HEK293 (cell line): ENCODE measurements at regions not wholly inside any gene's neighbourhood (a gene's known extent, or its start where the extent isn't known, plus 50 kb on each side); places are given as distances from the start of the nearest gene placed in this dataset.
A peak's percentile ranks its signal among the peaks of the same experiment; 100 is the strongest.

Experiments
- CTCF ChIA-PET: fragments of 350-600 bp; formaldehyde crosslinking; extraction: SDS; loops from one replicate; lab custom pipeline; 2021; ENCODE audit warnings: antibody characterized with exemption; lab: Yijun Ruan, JAX
- POLR2A ChIA-PET: fragments of 300-600 bp; formaldehyde crosslinking; extraction: SDS; loops from one replicate; lab custom pipeline; 2020; ENCODE audit warnings: antibody characterized with exemption, inconsistent platforms; lab: Yijun Ruan, JAX
- H3K27ac ChIP-seq: fragments of 200-500 bp; sonication (Bioruptor generic); 2 replicates; pipeline ENCODE4 v1.5.1; 2014; ENCODE audit warnings: low read depth, low read length, control low read depth, inconsistent platforms; ENCODE audit errors: extremely low read depth
- H3K36me3 ChIP-seq, 2 experiments: fragments of 200-500 bp in 1 of 2; sonication (Bioruptor generic) in 1 of 2; 1 replicate in 1 of 2; 2 replicates in 1 of 2; pipeline ENCODE4 v1.5.1; 2014 to 2017; ENCODE audit warnings: inconsistent platforms in 2 of 2, low read length in 2 of 2; ENCODE audit not compliant: control insufficient read depth in 2 of 2, insufficient read depth in 1 of 2
- H3K4me1 ChIP-seq: fragments of 200-500 bp; sonication (Bioruptor generic); 2 replicates; pipeline ENCODE4 v1.5.1; 2014; ENCODE audit warnings: mild to moderate bottlenecking, low read length, inconsistent platforms; ENCODE audit not compliant: control insufficient read depth, insufficient read depth
- H3K4me3 ChIP-seq: 2 replicates; pipeline ENCODE4 v1.5.1; 2011; ENCODE audit warnings: low read depth, mild to moderate bottlenecking, control low read depth, low read length, moderate library complexity
- H3K9me3 ChIP-seq: fragments of 200-500 bp; sonication (Bioruptor generic); 2 replicates; pipeline ENCODE4 v1.5.1; 2014; ENCODE audit warnings: low read depth, low read length, inconsistent platforms; ENCODE audit not compliant: control insufficient read depth, insufficient read depth
- BCL11B ChIP-seq: fragments of 450-650 bp; formaldehyde crosslinking; IDR thresholded peaks from 2 replicates; pipeline ENCODE4 v1.5.1; 2016; ENCODE audit warnings: low read depth, missing biosample characterization, missing genetic modification characterization
- GFI1B ChIP-seq: fragments of 450-650 bp; formaldehyde crosslinking; IDR thresholded peaks from 2 replicates; pipeline ENCODE4 v1.5.1; 2016; ENCODE audit warnings: missing biosample characterization, missing genetic modification characterization
- GLI4 ChIP-seq: fragments of 450-650 bp; formaldehyde crosslinking; IDR thresholded peaks from 2 replicates; pipeline ENCODE4 v1.5.1; 2016; ENCODE audit warnings: missing biosample characterization, missing genetic modification characterization
- GLIS1 ChIP-seq: fragments of 450-650 bp; formaldehyde crosslinking; IDR thresholded peaks from 2 replicates; pipeline ENCODE4 v1.5.1; 2016; ENCODE audit warnings: missing biosample characterization, missing genetic modification characterization
- GLIS2 ChIP-seq: fragments of 450-650 bp; formaldehyde crosslinking; IDR thresholded peaks from 2 replicates; pipeline ENCODE4 v1.5.1; 2016; ENCODE audit warnings: missing biosample characterization, missing genetic modification characterization
- REPIN1 ChIP-seq: fragments of 450-650 bp; formaldehyde crosslinking; IDR thresholded peaks from 2 replicates; pipeline ENCODE4 v1.5.1; 2017; ENCODE audit warnings: missing biosample characterization, missing genetic modification characterization, low read depth
- SETDB1 ChIP-seq: IDR thresholded peaks from one replicate; pipeline ENCODE4 v1.6.1; 2017; ENCODE audit warnings: mild to moderate bottlenecking, low read length, moderate library complexity, mixed read lengths; ENCODE audit not compliant: insufficient read length
- WT1 ChIP-seq: fragments of 450-650 bp; formaldehyde crosslinking; IDR thresholded peaks from 2 replicates; pipeline ENCODE4 v1.5.1; 2016; ENCODE audit warnings: missing biosample characterization, missing genetic modification characterization
- YY1 ChIP-seq: fragments of 450-650 bp; formaldehyde crosslinking; IDR thresholded peaks from 2 replicates; pipeline ENCODE4 v1.5.1; 2018; ENCODE audit warnings: missing biosample characterization, missing genetic modification characterization
- ZNF174 ChIP-seq: fragments of 450-650 bp; formaldehyde crosslinking; IDR thresholded peaks from 2 replicates; pipeline ENCODE4 v1.5.0; 2017; ENCODE audit warnings: missing biosample characterization, mild to moderate bottlenecking, missing genetic modification characterization
- ZNF211 ChIP-seq: fragments of 450-650 bp; formaldehyde crosslinking; IDR thresholded peaks from 2 replicates; pipeline ENCODE4 v1.5.1; 2016; ENCODE audit warnings: low read depth, missing biosample characterization, missing genetic modification characterization
- ZNF391 ChIP-seq: fragments of 450-650 bp; formaldehyde crosslinking; IDR thresholded peaks from 2 replicates; pipeline ENCODE4 v1.5.1; 2016; ENCODE audit warnings: low read depth, missing biosample characterization, missing genetic modification characterization, borderline replicate concordance
- ZNF416 ChIP-seq: fragments of 450-650 bp; formaldehyde crosslinking; IDR thresholded peaks from 2 replicates; pipeline ENCODE4 v1.5.1; 2016; ENCODE audit warnings: missing biosample characterization, missing genetic modification characterization
- ZNF426 ChIP-seq: fragments of 450-650 bp; formaldehyde crosslinking; IDR thresholded peaks from 2 replicates; pipeline ENCODE4 v1.5.1; 2017; ENCODE audit warnings: missing biosample characterization, missing genetic modification characterization, mild to moderate bottlenecking, inconsistent platforms, moderate library complexity
- ZNF48 ChIP-seq: fragments of 450-650 bp; formaldehyde crosslinking; IDR thresholded peaks from 2 replicates; pipeline ENCODE4 v1.5.1; 2016; ENCODE audit warnings: missing biosample characterization, missing genetic modification characterization
- ZNF501 ChIP-seq: fragments of 450-650 bp; formaldehyde crosslinking; IDR thresholded peaks from 2 replicates; pipeline ENCODE4 v1.5.1; 2016; ENCODE audit warnings: missing biosample characterization, missing genetic modification characterization
- ZNF513 ChIP-seq: fragments of 450-650 bp; IDR thresholded peaks from 2 replicates; pipeline ENCODE4 v1.5.1; 2018; ENCODE audit warnings: missing biosample characterization, missing genetic modification characterization
- ZNF548 ChIP-seq: fragments of 450-650 bp; formaldehyde crosslinking; IDR thresholded peaks from 2 replicates; pipeline ENCODE4 v1.5.1; 2016; ENCODE audit warnings: missing biosample characterization, missing genetic modification characterization
- ZNF600 ChIP-seq: fragments of 450-650 bp; formaldehyde crosslinking; IDR thresholded peaks from 2 replicates; pipeline ENCODE4 v1.5.1; 2016; ENCODE audit warnings: missing biosample characterization, missing genetic modification characterization
- ZNF621 ChIP-seq: fragments of 450-650 bp; formaldehyde crosslinking; IDR thresholded peaks from 2 replicates; pipeline ENCODE4 v1.5.1; 2017; ENCODE audit warnings: missing biosample characterization, missing genetic modification characterization
- ZNF707 ChIP-seq: fragments of 450-650 bp; formaldehyde crosslinking; IDR thresholded peaks from 2 replicates; pipeline ENCODE4 v1.5.1; 2016; ENCODE audit warnings: missing biosample characterization, missing genetic modification characterization
- TF ChIP-seq, protein P1 (sequence below): fragments of 450-650 bp; formaldehyde crosslinking; IDR thresholded peaks from 2 replicates; pipeline ENCODE4 v1.5.1; 2016; ENCODE audit warnings: missing biosample characterization, missing genetic modification characterization
- TF ChIP-seq, protein P2 (sequence below): fragments of 450-650 bp; formaldehyde crosslinking; IDR thresholded peaks from 2 replicates; pipeline ENCODE4 v1.5.1; 2017; ENCODE audit warnings: missing biosample characterization, missing genetic modification characterization
- TF ChIP-seq, protein P3 (sequence below): fragments of 450-650 bp; formaldehyde crosslinking; IDR thresholded peaks from 2 replicates; pipeline ENCODE4 v1.5.1; 2016; ENCODE audit warnings: missing biosample characterization, missing genetic modification characterization
- TF ChIP-seq, protein P4 (sequence below): fragments of 450-650 bp; formaldehyde crosslinking; IDR thresholded peaks from 2 replicates; pipeline ENCODE4 v1.5.1; 2016; ENCODE audit warnings: missing biosample characterization, missing genetic modification characterization

DNA sequence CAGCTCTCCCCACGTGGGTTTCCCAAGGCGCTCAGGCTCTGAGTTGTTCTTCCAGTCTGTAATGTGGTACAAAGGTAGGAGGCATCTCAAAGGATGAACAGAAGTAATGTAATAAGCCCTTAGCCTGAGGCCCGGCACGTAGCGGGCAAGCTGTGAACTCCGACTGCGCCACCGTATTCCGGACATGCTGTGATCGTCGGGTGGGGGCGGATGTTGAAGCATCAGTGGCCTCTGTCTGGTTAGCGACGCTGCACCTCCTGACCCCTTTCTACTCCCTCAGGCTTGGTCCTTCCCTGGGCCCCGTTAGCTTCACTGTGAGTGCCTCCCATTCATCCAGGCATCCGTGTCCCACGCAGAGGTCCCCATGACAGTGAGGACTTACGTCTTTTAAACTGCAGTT, 151.7 kb downstream of the ERMARD start (continued):
- TF ChIP-seq, protein P1, sequence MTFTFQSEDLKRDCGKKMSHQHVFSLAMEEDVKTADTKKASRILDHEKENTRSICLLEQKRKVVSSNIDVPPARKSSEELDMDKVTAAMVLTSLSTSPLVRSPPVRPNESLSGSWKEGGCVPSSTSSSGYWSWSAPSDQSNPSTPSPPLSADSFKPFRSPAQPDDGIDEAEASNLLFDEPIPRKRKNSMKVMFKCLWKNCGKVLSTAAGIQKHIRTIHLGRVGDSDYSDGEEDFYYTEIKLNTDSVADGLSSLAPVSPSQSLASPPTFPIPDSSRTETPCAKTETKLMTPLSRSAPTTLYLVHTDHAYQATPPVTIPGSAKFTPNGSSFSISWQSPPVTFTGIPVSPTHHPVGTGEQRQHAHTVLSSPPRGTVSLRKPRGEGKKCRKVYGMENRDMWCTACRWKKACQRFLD: no peak
- TF ChIP-seq ZNF426 (tag by site-specific recombination): no peak

- Histone ChIP-seq H3K27ac (no peak overlapping the region), H3K4me1 (no peaks in the 10 kb centered on the region), H3K4me3 (no peak overlapping the region), H3K36me3 (no peaks in the 10 kb centered on the region), H3K9me3 (no peaks in the 10 kb centered on the region)
- POLR2A ChIA-PET: no interaction called here
- CTCF ChIA-PET: interaction anchor here (1.2 kb wide), 1 partner anchor 113 kb away, joined by 3 read pairs; no protein-coding TSS in a partner anchor
- TF ChIP-seq ZNF501 (tag by site-specific recombination) (no peak), ZNF391 (tag by site-specific recombination) (no peak), GFI1B (tag by site-specific recombination) (no peak), ZNF416 (tag by site-specific recombination) (no peak), YY1 (tag by site-specific recombination) (no peak), WT1 (tag by site-specific recombination) (no peak), BCL11B (tag by site-specific recombination) (no peak), ZNF621 (no peak), ZNF211 (tag by site-specific recombination) (no peak), GLIS1 (tag by site-specific recombination) (no peak)
Measured at GRCh38 chr6:169902604-169903003, 151.2 kb downstream of the ERMARD start.

- H3K36me3 ChIP-seq: no peaks in the 10 kb centered on the region
- CTCF ChIA-PET: no interaction called here
- H3K27ac ChIP-seq: no peak overlapping the region
- H3K4me3 ChIP-seq: no peak overlapping the region
- POLR2A ChIA-PET: no interaction called here
- no peaks in the 10 kb centered on the region for H3K4me1 ChIP-seq
- H3K9me3 ChIP-seq: no peaks in the 10 kb centered on the region
- TF ChIP-seq REPIN1 (tag by site-specific recombination) (no peak), ZNF621 (no peak), ZNF707 (tag by site-specific recombination) (0 out of 2 replicates have a peak, but pooled peaks have one; percentile 18), SETDB1 (no peak), ZNF548 (tag by site-specific recombination) (no peak), ZNF174 (tag by site-specific recombination) (no peak), ZNF513 (tag by site-specific recombination) (peak; percentile 89), ZNF48 (no peak), ZNF600 (tag by site-specific recombination) (no peak), GLI4 (no peak), GLIS2 (tag by site-specific recombination) (peak; percentile 26; the same call in 1 of the 2 replicates)
- TF ChIP-seq, protein P2, sequence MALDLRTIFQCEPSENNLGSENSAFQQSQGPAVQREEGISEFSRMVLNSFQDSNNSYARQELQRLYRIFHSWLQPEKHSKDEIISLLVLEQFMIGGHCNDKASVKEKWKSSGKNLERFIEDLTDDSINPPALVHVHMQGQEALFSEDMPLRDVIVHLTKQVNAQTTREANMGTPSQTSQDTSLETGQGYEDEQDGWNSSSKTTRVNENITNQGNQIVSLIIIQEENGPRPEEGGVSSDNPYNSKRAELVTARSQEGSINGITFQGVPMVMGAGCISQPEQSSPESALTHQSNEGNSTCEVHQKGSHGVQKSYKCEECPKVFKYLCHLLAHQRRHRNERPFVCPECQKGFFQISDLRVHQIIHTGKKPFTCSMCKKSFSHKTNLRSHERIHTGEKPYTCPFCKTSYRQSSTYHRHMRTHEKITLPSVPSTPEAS (tag by site-specific recombination): no peak
- TF ChIP-seq, protein P3, sequence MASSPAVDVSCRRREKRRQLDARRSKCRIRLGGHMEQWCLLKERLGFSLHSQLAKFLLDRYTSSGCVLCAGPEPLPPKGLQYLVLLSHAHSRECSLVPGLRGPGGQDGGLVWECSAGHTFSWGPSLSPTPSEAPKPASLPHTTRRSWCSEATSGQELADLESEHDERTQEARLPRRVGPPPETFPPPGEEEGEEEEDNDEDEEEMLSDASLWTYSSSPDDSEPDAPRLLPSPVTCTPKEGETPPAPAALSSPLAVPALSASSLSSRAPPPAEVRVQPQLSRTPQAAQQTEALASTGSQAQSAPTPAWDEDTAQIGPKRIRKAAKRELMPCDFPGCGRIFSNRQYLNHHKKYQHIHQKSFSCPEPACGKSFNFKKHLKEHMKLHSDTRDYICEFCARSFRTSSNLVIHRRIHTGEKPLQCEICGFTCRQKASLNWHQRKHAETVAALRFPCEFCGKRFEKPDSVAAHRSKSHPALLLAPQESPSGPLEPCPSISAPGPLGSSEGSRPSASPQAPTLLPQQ (tag by site-specific recombination): no peak
- TF ChIP-seq, protein P4, sequence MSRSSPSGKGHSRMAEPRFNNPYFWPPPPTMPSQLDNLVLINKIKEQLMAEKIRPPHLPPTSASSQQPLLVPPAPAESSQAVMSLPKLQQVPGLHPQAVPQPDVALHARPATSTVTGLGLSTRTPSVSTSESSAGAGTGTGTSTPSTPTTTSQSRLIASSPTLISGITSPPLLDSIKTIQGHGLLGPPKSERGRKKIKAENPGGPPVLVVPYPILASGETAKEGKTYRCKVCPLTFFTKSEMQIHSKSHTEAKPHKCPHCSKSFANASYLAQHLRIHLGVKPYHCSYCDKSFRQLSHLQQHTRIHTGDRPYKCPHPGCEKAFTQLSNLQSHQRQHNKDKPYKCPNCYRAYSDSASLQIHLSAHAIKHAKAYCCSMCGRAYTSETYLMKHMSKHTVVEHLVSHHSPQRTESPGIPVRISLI (tag by site-specific recombination): no peak
Measured at GRCh38 chr6:169902070-169902469, 150.6 kb downstream of the ERMARD start.
